Heart left ventricle (tissue), 13 donors: ENCODE measurements at regions not wholly inside any gene's neighbourhood (a gene's known extent, or its start where the extent isn't known, plus 50 kb on each side); places are given as distances from the start of the nearest gene placed in this dataset.

Source experiments
- CTCF ChIP-seq, 12 donors: fragments of 200-600 bp; sonication (generic) in 4 of 12; IDR thresholded peaks; one replicate each; pipeline versions ENCODE4 v1.5.0 to v1.8.0; 2018 to 2022; ENCODE audit warnings: antibody characterized with exemption in 12 of 12, mild to moderate bottlenecking in 5 of 12
- POLR2A ChIP-seq, 2 donors: fragments of 450-650 bp; IDR thresholded peaks; one replicate each; pipeline ENCODE4 v1.6.1; 2017; ENCODE audit warnings: antibody characterized with exemption in 2 of 2, mild to moderate bottlenecking in 2 of 2, moderate library complexity in 2 of 2
- donor health status: ischemic (EF 13 %, LVEDD 7.1; RV severe dilation, severe dysfunction).
- donor health status: DM: no; HTN: yes; CAD: no.
- donor health status: DM: no; HTN: no; CAD: no.
- donor health status: ischemic (EF 25% LVEDD 6.9; RV normal size, moderate dysfunction).
- donor health status: ischemic (EF 25% LVEDD 5.7; RV mildly dilated, moderate dysfunction).
- donor health status: ischemic (EF 35%, LVEDD 5.7; RV mildly dilated, moderate dysfunction).
- donor health status: nonischemic (EF 11% LVEDD 7.7; RV severe dilation, severe dysfunction).
- donor health status: DM: yes; HTN: yes; CAD: no.
- donor health status: PGD.
- donor health status: ischemic (EF 29% LVEDD 5.4; RV normal size, mild dysfunction).
- donor health status: nonischemic (EF 23%, LVEDD 6.1; RV moderate dilation, normal function).

GRCh38 chr14:21852775-21853174 is 179.2 kb upstream of the OR4E1 start:
- TF ChIP-seq CTCF (IDR thresholded peaks at IDR 0.05) (no peak), POLR2A (IDR thresholded peaks at IDR 0.05) (no peak)
